Activated CD4-positive, alpha-beta T cell treated with anti-CD3 and anti-CD28 coated beads, Interleukin-2, Interleukin-6, amounts not matched to agents 100 ng/mL and 50 ng/mL, durations not matched to agents 16 hours and 8 hours (primary cell): ENCODE measurements at regions not wholly inside any gene's neighbourhood (a gene's known extent, or its start where the extent isn't known, plus 50 kb on each side); places are given as distances from the start of the nearest gene placed in this dataset.

Experiments used
- DNase-seq: peaks from one replicate; pipeline ENCODE4 v3.0.0-alpha.2; 2020

- no peak for DNase-seq
Measured at GRCh38 chr15:38894243-38894948, 329.8 kb upstream of the RASGRP1 start.

GRCh38 chr15:38895326-38896255, 331.0 kb upstream of the RASGRP1 start:
- DNase-seq = no peak

- no peak for DNase-seq
Measured at GRCh38 chr15:38896647-38897046, 332.0 kb upstream of the RASGRP1 start.

GRCh38 chr15:38897551-38897950, 332.9 kb upstream of the RASGRP1 start:
- no peak for DNase-seq

- DNase-seq = no peak
Measured at GRCh38 chr15:38898236-38898635, 333.6 kb upstream of the RASGRP1 start.

GRCh38 chr15:38899300-38899699, 334.7 kb upstream of the RASGRP1 start:
- no peak for DNase-seq

GRCh38 chr15:38904298-38904697, 339.7 kb upstream of the RASGRP1 start:
- no peak for DNase-seq

GRCh38 chr15:38905632-38906031, 341.0 kb upstream of the RASGRP1 start:
- DNase-seq = no peak

GRCh38 chr15:38920966-38921365, 356.4 kb upstream of the RASGRP1 start:
- DNase-seq = no peak

- DNase-seq = no peak
Measured at GRCh38 chr15:38921471-38921870, 356.9 kb upstream of the RASGRP1 start.

GRCh38 chr15:38928431-38928830, 363.8 kb upstream of the RASGRP1 start:
- no peak for DNase-seq

- DNase-seq = no peak
Measured at GRCh38 chr15:38930851-38931572, 366.4 kb upstream of the RASGRP1 start.

- DNase-seq = no peak
Measured at GRCh38 chr15:38941399-38941953, 376.9 kb upstream of the RASGRP1 start.

- no peak for DNase-seq
Measured at GRCh38 chr15:38944536-38944935, 379.9 kb upstream of the RASGRP1 start.

GRCh38 chr15:38945551-38946298, 381.1 kb upstream of the RASGRP1 start:
- DNase-seq = no peak

GRCh38 chr15:38954090-38954489, 389.5 kb upstream of the RASGRP1 start:
- DNase-seq = no peak

GRCh38 chr15:38961456-38961855, 396.8 kb upstream of the RASGRP1 start:
- no peak for DNase-seq

GRCh38 chr15:38961931-38962330, 397.3 kb upstream of the RASGRP1 start:
- DNase-seq = no peak

- DNase-seq = no peak
Measured at GRCh38 chr15:38972831-38973230, 408.2 kb upstream of the RASGRP1 start.

GRCh38 chr15:38975282-38975990, 410.8 kb upstream of the RASGRP1 start:
- DNase-seq = no peak

GRCh38 chr15:38991126-38991525, 426.5 kb upstream of the RASGRP1 start:
- no peak for DNase-seq

GRCh38 chr15:38991701-38992100, 427.1 kb upstream of the RASGRP1 start:
- no peak for DNase-seq
